ENCODE measurements at regions not wholly inside any gene's neighbourhood (a gene's known extent, or its start where the extent isn't known, plus 50 kb on each side); places are given as distances from the start of the nearest gene placed in this dataset.

GRCh38 chr11:28739489-28740280, 631.5 kb downstream of the METTL15 start:
- no peak for DNase-seq (ENCODE audit: low read depth)

- DNase-seq (ENCODE audit: low read depth), result peak; percentile 21
Measured at GRCh38 chr11:28738549-28738948, 630.4 kb downstream of the METTL15 start.

- no peak for DNase-seq (ENCODE audit: low read depth)
Measured at GRCh38 chr11:28736256-28736655, 628.1 kb downstream of the METTL15 start.

- no peak for DNase-seq (ENCODE audit: low read depth)
Measured at GRCh38 chr11:28735511-28735910, 627.3 kb downstream of the METTL15 start.

GRCh38 chr11:28730889-28731288, 622.7 kb downstream of the METTL15 start:
- DNase-seq (ENCODE audit: low read depth), result no peak

GRCh38 chr11:28730336-28730735, 622.1 kb downstream of the METTL15 start:
- peak; percentile 28 for DNase-seq (ENCODE audit: low read depth)

GRCh38 chr11:28729339-28729738, 621.2 kb downstream of the METTL15 start:
- no peak for DNase-seq (ENCODE audit: low read depth)

GRCh38 chr11:28728666-28729065, 620.5 kb downstream of the METTL15 start:
- DNase-seq (ENCODE audit: low read depth), result no peak

GRCh38 chr11:28727254-28727653, 619.1 kb downstream of the METTL15 start:
- DNase-seq (ENCODE audit: low read depth), result peak; percentile 67

- no peak for DNase-seq (ENCODE audit: low read depth)
Measured at GRCh38 chr11:28726432-28726831, 618.2 kb downstream of the METTL15 start.

- no peak for DNase-seq (ENCODE audit: low read depth)
Measured at GRCh38 chr11:28715726-28716125, 607.5 kb downstream of the METTL15 start.

- DNase-seq (ENCODE audit: low read depth), result no peak
Measured at GRCh38 chr11:28713850-28714249, 605.7 kb downstream of the METTL15 start.

- DNase-seq (ENCODE audit: low read depth), result no peak
Measured at GRCh38 chr11:28708075-28708474, 599.9 kb downstream of the METTL15 start.

- no peak for DNase-seq (ENCODE audit: low read depth)
Measured at GRCh38 chr11:28704801-28705200, 596.6 kb downstream of the METTL15 start.

GRCh38 chr11:28703371-28703770, 595.2 kb downstream of the METTL15 start:
- no peak for DNase-seq (ENCODE audit: low read depth)

- DNase-seq (ENCODE audit: low read depth), result no peak
Measured at GRCh38 chr11:28702871-28703270, 594.7 kb downstream of the METTL15 start.

- no peak for DNase-seq (ENCODE audit: low read depth)
Measured at GRCh38 chr11:28702450-28702790, 594.2 kb downstream of the METTL15 start.

- DNase-seq (ENCODE audit: low read depth), result no peak
Measured at GRCh38 chr11:28701760-28702449, 593.7 kb downstream of the METTL15 start.

- no peak for DNase-seq (ENCODE audit: low read depth)
Measured at GRCh38 chr11:28699701-28700100, 591.5 kb downstream of the METTL15 start.

- DNase-seq (ENCODE audit: low read depth), result peak; percentile 65
Measured at GRCh38 chr11:28697920-28698827, 590.0 kb downstream of the METTL15 start.

GRCh38 chr11:28696591-28696990, 588.4 kb downstream of the METTL15 start:
- DNase-seq (ENCODE audit: low read depth), result peak; percentile 95

- DNase-seq (ENCODE audit: low read depth), result peak; percentile 96
Measured at GRCh38 chr11:28690746-28691145, 582.6 kb downstream of the METTL15 start.
